Upper lobe of left lung (tissue), 4 donors: ENCODE measurements at regions not wholly inside any gene's neighbourhood (a gene's known extent, or its start where the extent isn't known, plus 50 kb on each side); places are given as distances from the start of the nearest gene placed in this dataset.

Experiments used
- POLR2A ChIP-seq, 4 donors: fragments of 450-650 bp; IDR thresholded peaks; one replicate each; pipeline ENCODE4 v1.5.1; 2016 to 2017; ENCODE audit warnings: antibody characterized with exemption in 4 of 4, mild to moderate bottlenecking in 2 of 4
- TF ChIP-seq, protein P1 (sequence below), 6 experiments: fragments of 450-650 bp in 4 of 6; fragments of 200-600 bp in 2 of 6; sonication (generic) in 2 of 6; IDR thresholded peaks; one replicate each; pipeline ENCODE4 v1.5.1; 2016 to 2019; ENCODE audit warnings: antibody characterized with exemption in 6 of 6

DNA sequence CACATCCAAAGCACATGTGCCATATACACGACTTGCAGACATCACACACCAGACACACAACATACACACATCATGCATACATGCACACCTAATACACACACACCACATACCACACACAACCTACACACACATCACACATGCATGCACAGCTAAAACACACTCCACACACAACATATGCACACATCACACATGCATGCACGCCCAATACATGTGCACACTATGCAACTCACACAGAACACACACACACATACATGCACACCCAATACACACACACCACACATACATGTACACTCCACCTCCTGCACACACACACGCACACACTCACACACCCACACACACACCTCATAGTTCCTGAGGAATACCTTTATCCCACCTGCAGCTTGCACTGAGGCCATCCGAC lies 436.0 kb downstream of the MIAT start:
- TF ChIP-seq, protein P1, sequence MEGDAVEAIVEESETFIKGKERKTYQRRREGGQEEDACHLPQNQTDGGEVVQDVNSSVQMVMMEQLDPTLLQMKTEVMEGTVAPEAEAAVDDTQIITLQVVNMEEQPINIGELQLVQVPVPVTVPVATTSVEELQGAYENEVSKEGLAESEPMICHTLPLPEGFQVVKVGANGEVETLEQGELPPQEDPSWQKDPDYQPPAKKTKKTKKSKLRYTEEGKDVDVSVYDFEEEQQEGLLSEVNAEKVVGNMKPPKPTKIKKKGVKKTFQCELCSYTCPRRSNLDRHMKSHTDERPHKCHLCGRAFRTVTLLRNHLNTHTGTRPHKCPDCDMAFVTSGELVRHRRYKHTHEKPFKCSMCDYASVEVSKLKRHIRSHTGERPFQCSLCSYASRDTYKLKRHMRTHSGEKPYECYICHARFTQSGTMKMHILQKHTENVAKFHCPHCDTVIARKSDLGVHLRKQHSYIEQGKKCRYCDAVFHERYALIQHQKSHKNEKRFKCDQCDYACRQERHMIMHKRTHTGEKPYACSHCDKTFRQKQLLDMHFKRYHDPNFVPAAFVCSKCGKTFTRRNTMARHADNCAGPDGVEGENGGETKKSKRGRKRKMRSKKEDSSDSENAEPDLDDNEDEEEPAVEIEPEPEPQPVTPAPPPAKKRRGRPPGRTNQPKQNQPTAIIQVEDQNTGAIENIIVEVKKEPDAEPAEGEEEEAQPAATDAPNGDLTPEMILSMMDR (IDR thresholded peaks at IDR 0.05): no peak
- no peak for TF ChIP-seq POLR2A (IDR thresholded peaks at IDR 0.05)
